BJ (cell line): ENCODE measurements at regions not wholly inside any gene's neighbourhood (a gene's known extent, or its start where the extent isn't known, plus 50 kb on each side); places are given as distances from the start of the nearest gene placed in this dataset.
"Not testable (repeated sequence)": the region's sequence is repeated elsewhere in the genome, so short reads cannot be mapped to it uniquely, and the experiment has no call there.

Experiments used
- CTCF ChIA-PET: fragments of 350-600 bp; formaldehyde crosslinking; extraction: SDS; loops from one replicate; lab custom pipeline; 2021; ENCODE audit warnings: antibody characterized with exemption, inconsistent platforms; lab: Yijun Ruan, JAX
- POLR2A ChIA-PET: fragments of 300-600 bp; sonication (Branson Sonifier 250); formaldehyde crosslinking; extraction: SDS; loops from one replicate; lab custom pipeline; 2021; ENCODE audit warnings: antibody characterized with exemption; lab: Charles Lee
- DNase-seq: peaks from one replicate; pipeline ENCODE4 v3.0.0-alpha.2; 2011; ENCODE audit warnings: low read depth
- H3K27me3 ChIP-seq: 2 replicates; pipeline ENCODE4 v1.6.0; 2011; ENCODE audit warnings: low read length; ENCODE audit not compliant: control insufficient read depth, insufficient read depth
- H3K36me3 ChIP-seq: 2 replicates; pipeline ENCODE4 v1.5.1; 2011; ENCODE audit warnings: low read length; ENCODE audit not compliant: control insufficient read depth, insufficient read depth
- H3K4me3 ChIP-seq: 2 replicates; pipeline ENCODE4 v1.5.1; 2011; ENCODE audit warnings: low read depth, mild to moderate bottlenecking, control low read depth, low read length
- CTCF ChIP-seq: IDR thresholded peaks from 2 replicates; pipeline ENCODE4 v1.5.1; 2011; ENCODE audit warnings: low read depth, mild to moderate bottlenecking, control low read depth, inconsistent platforms, low read length, moderate library complexity; ENCODE audit not compliant: insufficient read depth

- POLR2A ChIA-PET, result no interaction called here
- DNase-seq, result no peak
- CTCF ChIA-PET, result no interaction called here
- no peak for TF ChIP-seq CTCF
- Histone ChIP-seq H3K4me3 (no peak overlapping the region), H3K27me3 (no peaks in the 10 kb centered on the region), H3K36me3 (no peaks in the 10 kb centered on the region)
Observed at GRCh38 chr9:31394015-31394473, 990.4 kb upstream of the ACO1 start.

DNA sequence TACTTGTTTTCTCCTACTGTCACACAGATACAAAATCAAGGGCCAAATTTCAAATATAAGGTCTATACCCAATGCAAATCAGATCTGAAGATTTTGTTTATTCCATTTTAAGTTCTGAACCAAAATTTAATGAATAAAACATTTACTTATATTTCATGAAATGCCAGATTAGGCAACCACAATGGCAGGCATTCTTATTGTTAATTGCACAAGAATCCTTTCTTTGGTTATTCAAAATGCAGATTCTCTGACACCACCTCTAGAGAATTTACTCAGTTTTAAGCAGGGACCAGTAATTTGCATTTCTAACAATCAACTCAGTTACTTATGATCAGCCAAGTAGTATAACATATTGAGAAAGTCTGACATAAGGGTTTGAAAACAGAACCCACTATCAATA is 972.4 kb upstream of the ACO1 start:
- CTCF ChIA-PET, result no interaction called here
- no peak for DNase-seq
- POLR2A ChIA-PET, result no interaction called here
- Histone ChIP-seq H3K36me3 (no peaks in the 10 kb centered on the region), H3K4me3 (no peak overlapping the region), H3K27me3 (no peaks in the 10 kb centered on the region)
- no peak for TF ChIP-seq CTCF

DNA sequence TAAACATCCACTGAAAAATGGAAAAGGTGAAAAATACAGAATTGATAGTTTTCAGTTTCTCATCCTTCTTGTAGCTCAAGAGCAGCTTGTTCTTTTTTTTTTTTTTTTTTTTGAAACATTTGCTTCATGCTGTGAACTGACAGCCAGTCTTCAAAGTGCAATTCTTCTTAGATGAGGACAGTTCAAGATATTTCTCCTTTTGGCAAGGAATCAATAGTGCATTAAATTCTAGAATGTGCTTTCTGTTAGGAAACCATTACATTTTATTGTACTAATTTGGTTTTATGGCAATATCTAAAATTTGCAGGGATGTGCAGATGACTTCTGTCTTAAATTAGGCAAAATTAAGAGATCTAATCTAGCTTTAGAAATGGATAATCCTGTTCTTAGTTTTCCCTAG is 969.3 kb upstream of the ACO1 start:
- ChIA-PET POLR2A (no interaction called here), CTCF (no interaction called here)
- H3K36me3 ChIP-seq, result no peaks in the 10 kb centered on the region
- no peak for DNase-seq
- no peak for TF ChIP-seq CTCF
- H3K4me3 ChIP-seq, result no peak overlapping the region
- H3K27me3 ChIP-seq, result no peaks in the 10 kb centered on the region

DNA sequence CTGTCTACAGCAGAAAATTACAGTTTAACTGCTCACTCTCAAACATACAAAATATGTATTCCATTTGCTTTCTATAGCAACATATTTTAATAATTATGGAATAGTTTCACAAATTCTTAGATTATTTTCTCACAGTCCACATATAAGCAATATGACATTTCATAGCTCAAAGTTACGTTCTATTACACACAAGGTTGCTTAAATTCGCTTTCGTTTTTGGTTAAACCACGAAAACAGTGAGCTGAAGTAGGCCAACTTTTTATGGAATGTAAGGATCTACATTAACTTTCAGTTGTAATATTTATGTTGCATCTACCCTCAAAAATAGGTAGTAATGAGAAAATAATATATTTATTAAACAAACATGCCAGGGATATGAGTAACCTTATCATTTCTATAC is 966.0 kb upstream of the ACO1 start:
- DNase-seq, result no peak
- Histone ChIP-seq H3K4me3 (no peak overlapping the region), H3K36me3 (no peaks in the 10 kb centered on the region), H3K27me3 (no peaks in the 10 kb centered on the region)
- CTCF ChIA-PET, result no interaction called here
- POLR2A ChIA-PET, result no interaction called here
- no peak for TF ChIP-seq CTCF

DNA sequence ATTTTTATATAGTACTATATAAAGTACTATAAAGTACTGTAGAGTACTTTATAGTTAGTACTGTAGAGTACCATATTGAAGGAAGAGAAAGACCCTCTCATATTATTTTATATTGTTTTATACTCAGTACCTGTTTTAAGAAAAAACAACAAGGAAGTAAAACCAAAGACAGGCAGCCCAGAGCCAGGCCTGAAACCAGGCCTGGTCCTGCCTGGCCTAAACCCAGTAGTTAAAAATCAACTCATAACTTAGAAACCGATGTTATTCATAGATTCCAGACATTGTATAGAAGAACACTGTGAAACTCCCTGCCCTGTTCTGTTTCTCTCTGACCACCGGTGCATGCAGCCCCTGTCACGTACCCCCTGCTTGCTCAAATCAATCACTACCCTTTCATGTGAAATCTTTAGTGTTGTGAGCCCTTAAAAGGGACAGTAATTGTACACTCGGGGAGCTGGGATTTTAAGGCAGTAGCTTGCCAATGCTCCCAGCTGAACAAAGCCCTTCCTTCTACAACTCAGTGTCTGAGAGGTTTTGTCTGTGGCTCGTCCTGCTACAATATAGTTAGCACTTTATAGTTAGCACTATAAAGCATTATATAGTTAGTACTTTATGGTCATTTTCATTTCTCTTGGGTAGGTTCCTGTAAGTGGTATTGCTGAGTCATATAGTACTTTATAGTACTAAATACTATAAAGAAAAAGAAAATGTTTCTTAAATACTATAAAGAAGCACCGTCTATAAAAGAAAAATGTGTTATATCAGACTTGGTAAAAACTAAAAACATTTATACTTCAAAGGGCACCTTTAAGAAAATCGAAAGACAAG is 940.6 kb upstream of the ACO1 start:
- DNase-seq, H3K36me3 ChIP-seq, H3K27me3 ChIP-seq, POLR2A ChIA-PET, H3K4me3 ChIP-seq, CTCF ChIA-PET: not testable (repeated sequence)

- TF ChIP-seq CTCF, result no peak
- Histone ChIP-seq H3K36me3 (no peaks in the 10 kb centered on the region), H3K27me3 (no peaks in the 10 kb centered on the region), H3K4me3 (no peak overlapping the region)
- ChIA-PET CTCF (no interaction called here), POLR2A (no interaction called here)
- DNase-seq, result no peak
Observed at GRCh38 chr9:31445357-31445756, 939.1 kb upstream of the ACO1 start.
